T1000 (cell line): ENCODE measurements at regions not wholly inside any gene's neighbourhood (a gene's known extent, or its start where the extent isn't known, plus 50 kb on each side); places are given as distances from the start of the nearest gene placed in this dataset.
"Not testable (repeated sequence)": the region's sequence is repeated elsewhere in the genome, so short reads cannot be mapped to it uniquely, and the experiment has no call there.

Experiments
- DNase-seq: peaks from one replicate; lab custom pipeline; 2025; ENCODE audit warnings: mixed read lengths; lab: John Stamatoyannopoulos, UW

DNA sequence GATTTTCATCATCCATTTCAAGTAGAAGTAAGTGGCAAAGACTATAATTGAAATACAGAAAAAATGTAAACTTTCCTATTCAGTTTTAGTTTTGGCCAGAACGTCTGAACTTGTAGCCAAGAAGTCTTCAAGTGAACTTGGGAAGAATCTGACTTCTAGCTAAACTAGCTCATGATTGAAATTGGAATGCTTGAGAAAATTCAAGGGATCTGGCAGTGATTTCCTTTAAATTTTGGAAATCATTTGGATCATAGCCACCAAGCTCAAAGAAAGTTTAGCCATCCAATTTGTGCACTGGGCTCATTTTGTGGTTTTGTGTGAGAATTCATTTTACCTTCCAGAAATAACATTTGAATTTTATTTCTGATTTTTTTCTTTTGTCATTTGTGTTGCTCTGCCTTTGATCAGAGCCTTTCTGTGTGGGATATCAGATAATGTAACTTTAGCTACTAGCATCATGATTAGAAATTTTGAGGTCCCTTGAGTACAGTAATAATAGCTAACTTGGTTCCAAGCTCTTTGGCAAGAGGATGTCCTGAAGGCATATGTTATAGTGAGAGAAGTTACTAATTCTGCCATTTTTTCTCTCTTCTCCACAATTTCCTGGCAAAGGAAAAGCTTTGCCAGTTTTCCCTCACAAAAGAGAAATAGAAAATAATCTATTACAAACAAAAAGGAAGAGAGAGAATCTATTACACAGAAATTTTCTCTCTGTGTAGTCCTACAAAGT, 2123.7 kb upstream of the RAG2 start:
- no peak for DNase-seq

DNA sequence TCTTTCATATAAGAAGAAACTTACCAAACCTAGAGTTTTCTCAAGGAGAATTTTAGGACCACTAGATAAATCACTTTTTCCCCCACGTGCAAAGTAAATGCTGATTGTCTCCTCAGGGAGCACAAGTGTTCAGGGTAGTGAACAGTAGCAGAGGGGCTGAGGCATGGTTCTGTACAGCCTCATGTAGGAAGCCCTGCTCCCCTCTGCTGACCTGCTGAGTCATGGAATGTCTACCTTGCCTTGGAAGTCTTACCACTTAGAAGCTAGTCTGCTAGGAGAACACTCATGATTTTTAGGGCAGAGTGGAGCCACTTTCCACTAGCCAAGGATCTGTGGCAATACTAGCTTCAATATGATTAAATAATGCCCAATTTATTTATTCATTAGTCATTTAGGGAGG, 2120.6 kb upstream of the RAG2 start:
- no peak for DNase-seq

- no peak for DNase-seq
Measured at GRCh38 chr11:38718049-38718448, 2120.0 kb upstream of the RAG2 start.

- DNase-seq: no peak
Measured at GRCh38 chr11:38711110-38711509, 2113.1 kb upstream of the RAG2 start.

DNA sequence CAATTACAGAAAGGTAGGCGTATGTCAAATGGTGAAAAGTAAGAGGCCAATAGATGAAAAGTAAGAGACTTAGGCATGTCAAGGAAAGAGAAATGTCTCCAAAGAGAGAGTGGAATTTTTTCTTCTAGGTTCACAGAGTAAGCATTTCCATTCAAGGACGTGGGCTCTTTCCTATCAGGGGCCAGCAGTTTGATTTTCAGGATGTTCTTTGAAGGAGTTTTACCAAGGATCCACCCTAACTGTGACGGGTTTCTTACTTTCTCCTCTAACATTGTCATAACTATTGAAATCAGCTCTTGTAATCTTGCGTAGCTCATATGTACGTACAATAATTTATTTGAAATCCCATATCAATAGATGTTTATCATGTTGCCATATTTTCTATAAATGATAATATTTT, 2112.2 kb upstream of the RAG2 start:
- DNase-seq: no peak

DNA sequence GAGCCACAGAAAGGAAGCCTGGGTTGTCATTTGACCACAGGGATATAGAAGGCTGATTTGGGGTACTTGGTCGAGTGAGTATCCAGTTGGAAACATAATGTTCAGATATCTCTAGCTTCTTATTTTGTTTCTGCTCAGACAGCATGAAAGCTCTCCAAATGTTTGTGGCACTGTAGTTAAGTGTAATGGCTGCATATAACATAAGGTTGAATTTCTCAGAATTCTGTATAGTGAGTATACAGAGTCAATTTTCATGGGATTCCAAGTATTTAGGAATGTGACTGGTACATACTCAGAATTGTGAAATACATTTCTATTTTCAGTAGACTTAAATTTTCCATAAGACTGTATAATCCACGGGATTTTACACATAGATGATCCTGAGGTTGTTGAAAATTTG, 2102.1 kb upstream of the RAG2 start:
- DNase-seq: no peak

- no peak for DNase-seq
Measured at GRCh38 chr11:38693306-38693705, 2095.3 kb upstream of the RAG2 start.

- not testable (repeated sequence) for DNase-seq
Measured at GRCh38 chr11:38690211-38690610, 2092.2 kb upstream of the RAG2 start.

DNA sequence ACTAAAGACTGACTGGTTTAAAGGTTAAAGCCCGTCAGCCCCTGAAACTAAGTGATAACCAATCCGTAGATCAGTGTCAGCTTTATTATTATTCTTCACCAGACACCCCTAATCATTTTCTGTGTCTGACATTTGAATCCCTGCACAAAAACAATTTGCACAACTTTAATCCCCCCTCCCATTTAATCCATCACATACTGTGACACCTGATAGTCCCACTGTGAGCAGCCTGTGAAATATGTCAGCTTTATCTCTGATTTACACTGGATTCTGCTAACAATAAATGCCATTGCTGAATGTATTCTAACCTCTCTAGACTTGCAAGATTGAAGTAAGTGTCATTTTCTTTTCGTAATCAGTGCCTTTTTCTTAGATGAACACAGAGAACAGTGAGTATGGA, 2089.0 kb upstream of the RAG2 start:
- no peak for DNase-seq

DNA sequence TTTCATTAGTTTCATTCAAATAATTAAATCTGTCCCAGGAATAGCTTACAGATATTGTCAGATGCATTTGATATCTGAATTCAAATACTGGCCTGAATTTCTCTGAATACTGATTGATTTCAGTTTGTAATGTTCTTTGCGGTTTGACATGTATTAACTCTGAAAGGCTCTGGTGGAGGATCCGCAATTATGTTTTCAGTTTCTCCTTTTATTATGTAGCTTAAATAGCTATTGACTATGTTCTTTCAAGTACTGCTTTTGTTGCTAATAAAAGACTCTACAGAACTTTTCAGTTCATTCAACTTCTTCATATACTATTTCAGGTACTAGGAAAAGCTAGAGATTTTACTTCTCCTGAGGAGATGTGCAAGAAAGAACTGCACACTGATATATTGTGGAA, 2085.4 kb upstream of the RAG2 start:
- DNase-seq: no peak

GRCh38 chr11:38680746-38681145, 2082.7 kb upstream of the RAG2 start:
- DNase-seq: no peak

DNA sequence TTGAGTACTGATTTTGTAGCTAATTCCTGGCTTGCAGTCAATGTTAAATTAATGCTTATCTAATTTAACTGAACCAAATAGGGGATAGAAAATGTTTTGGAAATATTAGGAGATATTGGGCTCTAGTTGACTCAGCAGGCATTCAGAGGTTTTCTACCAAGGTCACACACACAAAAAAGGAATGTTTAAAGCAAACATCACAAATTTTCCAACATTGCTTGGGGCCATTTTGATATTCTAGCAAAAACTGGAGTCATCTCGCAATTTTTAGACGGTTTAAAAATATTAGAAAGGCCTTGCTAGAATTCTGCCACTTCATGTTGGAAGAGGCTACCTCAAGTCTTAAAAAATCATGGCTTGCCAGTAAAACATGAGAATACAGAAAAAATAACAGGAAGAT, 2082.1 kb upstream of the RAG2 start:
- DNase-seq: no peak

- DNase-seq: no peak
Measured at GRCh38 chr11:38672445-38672844, 2074.4 kb upstream of the RAG2 start.

- DNase-seq: no peak
Measured at GRCh38 chr11:38667359-38667758, 2069.3 kb upstream of the RAG2 start.

DNA sequence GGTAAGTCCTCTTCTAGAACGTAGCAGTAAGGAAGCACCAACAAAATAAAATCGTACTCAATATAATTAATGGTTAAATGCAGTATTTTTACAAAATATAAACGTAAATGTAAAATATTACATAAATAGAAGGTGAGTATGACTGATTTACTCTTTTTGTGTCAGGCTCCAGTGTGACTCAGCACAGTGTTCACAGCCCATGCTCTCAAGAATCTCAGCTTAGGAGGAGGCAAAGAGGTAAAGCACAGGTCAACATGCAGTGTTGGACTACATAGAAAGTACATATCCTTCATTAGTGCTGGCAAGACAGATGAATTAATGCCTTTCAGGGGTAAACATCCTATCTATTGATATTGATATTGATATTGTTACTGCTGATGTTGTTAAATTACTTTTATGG, 2050.6 kb upstream of the RAG2 start:
- no peak for DNase-seq

DNA sequence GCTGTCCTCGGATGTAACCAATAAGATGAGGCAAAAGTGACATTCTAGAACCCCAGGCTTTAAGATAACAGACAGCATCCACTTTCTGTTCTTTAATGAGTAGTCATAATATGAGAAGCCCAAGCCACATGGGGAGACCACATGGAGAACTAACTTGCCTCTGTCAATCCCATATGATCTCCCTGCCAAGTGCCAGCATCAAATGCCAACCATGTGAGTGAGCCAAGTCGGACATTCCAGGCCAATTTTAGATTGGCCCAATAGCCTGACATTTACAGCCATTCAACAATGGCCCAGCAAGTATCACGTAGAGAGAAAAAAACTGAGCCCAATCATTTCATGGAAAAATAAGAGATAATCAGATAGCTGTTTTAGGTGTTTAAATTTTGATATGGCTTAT, 2048.3 kb upstream of the RAG2 start:
- DNase-seq: no peak

GRCh38 chr11:38640854-38641253, 2042.8 kb upstream of the RAG2 start:
- DNase-seq: no peak

DNA sequence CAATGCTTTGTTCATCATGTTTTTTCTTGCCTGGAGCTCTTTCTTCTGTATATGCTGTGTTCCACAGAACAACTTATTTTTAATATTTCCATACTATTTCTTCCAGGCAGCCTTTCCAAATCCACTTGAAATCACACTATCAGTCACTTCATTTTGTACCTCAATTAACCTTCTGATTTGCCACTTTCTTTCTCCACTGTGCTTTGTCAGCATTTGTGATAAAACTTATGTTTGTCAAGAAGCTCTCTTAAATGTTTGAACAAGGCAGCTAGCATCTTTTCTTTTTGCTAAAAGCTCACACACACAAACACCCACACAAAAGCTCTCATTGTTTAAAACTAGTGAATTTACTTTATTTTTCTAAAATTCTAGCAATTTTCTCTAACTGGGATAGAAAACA, 2014.7 kb upstream of the RAG2 start:
- DNase-seq: no peak

- not testable (repeated sequence) for DNase-seq
Measured at GRCh38 chr11:38601371-38601770, 2003.3 kb upstream of the RAG2 start.

GRCh38 chr11:38598418-38598817, 2000.4 kb upstream of the RAG2 start:
- DNase-seq: no peak

DNA sequence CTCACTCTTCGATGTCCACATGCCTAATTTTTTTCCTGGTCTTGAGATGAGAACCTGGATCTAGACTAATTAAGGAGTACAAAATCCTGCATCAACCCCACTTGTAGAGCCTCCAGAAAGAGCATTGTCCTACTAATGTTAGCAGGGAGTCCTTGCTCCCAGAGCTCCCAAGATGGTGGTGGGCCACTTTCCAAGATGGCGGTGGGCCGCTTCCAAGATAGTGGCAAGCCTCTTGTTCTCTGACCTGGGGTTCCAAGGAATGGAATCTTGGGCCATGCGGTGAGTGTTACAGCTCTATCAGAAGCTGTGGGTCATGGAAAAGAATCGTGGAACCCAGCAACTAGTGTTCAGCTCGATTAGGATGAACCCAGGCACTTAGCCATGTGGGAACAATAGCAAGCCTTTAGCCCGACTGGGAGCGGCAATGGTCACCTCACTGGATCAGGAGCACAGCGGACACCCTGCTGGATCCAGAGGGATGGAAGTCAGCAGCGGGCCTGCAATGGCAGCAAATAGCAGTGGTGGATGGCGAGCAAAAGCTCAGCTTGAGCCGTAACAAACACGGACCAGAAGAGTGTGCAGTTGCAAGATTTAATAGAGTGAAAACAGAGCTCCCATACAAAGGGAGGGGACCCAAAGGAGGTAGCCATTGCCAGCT, 1997.5 kb upstream of the RAG2 start:
- DNase-seq: not testable (repeated sequence)

GRCh38 chr11:38594895-38595294, 1996.9 kb upstream of the RAG2 start:
- no peak for DNase-seq

DNA sequence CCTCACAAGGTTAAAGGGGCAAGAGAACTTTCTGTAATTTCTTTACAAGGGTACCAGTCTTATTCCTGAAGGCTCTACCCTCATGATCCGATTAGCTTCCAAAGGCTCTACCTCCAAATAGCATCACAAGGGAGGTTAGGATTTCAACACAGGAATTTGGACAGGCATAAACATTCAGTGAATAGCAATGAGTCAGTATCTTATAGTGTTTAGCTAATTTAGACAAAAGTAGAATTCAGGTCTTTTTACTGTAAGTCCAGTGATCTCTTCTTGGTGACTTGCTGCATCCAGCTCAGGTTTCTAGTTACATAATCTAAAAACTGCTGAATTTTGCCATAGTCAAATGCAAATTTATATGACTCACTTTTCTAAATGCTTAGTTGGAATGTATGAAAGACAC, 1995.6 kb upstream of the RAG2 start:
- DNase-seq: no peak

DNA sequence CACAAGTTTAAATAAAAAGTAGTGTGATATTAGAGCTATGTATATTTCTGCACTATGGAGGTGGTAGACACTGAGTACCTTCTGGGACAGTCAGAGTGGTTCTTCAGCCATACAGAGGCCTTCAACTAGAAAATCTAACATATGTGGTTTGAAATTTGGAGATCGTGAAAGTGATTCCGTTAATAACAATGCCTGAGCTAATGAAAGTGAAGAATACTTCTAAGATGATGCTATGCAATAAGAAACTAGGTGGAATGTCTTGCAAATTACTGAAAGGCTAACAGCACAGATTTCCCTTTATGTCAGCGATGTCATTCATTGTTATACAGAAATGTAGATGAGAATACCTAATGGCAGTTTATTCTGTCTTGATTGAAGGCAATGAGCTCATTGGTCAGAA, 1984.7 kb upstream of the RAG2 start:
- DNase-seq: no peak
